ENCODE measurements at regions not wholly inside any gene's neighbourhood (a gene's known extent, or its start where the extent isn't known, plus 50 kb on each side); places are given as distances from the start of the nearest gene placed in this dataset.

GRCh38 chr2:107383691-107384090, 443.0 kb upstream of the RGPD4 start:
- peak; percentile 32 for DNase-seq (ENCODE audit: low spot score)

- no peak for DNase-seq (ENCODE audit: low spot score)
These were observed 442.3 kb upstream of the RGPD4 start for GRCh38 chr2:107384422-107384821.

- no peak for DNase-seq (ENCODE audit: low spot score)
These were observed 440.8 kb upstream of the RGPD4 start for GRCh38 chr2:107385921-107386320.

- no peak for DNase-seq (ENCODE audit: low spot score)
These were observed 434.4 kb upstream of the RGPD4 start for GRCh38 chr2:107392241-107392704.

GRCh38 chr2:107393516-107393915, 433.2 kb upstream of the RGPD4 start:
- no peak for DNase-seq (ENCODE audit: low spot score)

GRCh38 chr2:107398683-107399082, 428.0 kb upstream of the RGPD4 start:
- no peak for DNase-seq (ENCODE audit: low spot score)

GRCh38 chr2:107402330-107402729, 424.4 kb upstream of the RGPD4 start:
- DNase-seq (ENCODE audit: low spot score) = no peak

GRCh38 chr2:107405261-107405660, 421.4 kb upstream of the RGPD4 start:
- DNase-seq (ENCODE audit: low spot score) = no peak

- no peak for DNase-seq (ENCODE audit: low spot score)
These were observed 419.7 kb upstream of the RGPD4 start for GRCh38 chr2:107407017-107407416.

- DNase-seq (ENCODE audit: low spot score) = no peak
These were observed 418.7 kb upstream of the RGPD4 start for GRCh38 chr2:107407974-107408373.

- DNase-seq (ENCODE audit: low spot score) = no peak
These were observed 415.4 kb upstream of the RGPD4 start for GRCh38 chr2:107411267-107411666.

GRCh38 chr2:107412209-107412904, 414.3 kb upstream of the RGPD4 start:
- DNase-seq (ENCODE audit: low spot score) = no peak

GRCh38 chr2:107412981-107413380, 413.7 kb upstream of the RGPD4 start:
- no peak for DNase-seq (ENCODE audit: low spot score)

- no peak for DNase-seq (ENCODE audit: low spot score)
These were observed 412.3 kb upstream of the RGPD4 start for GRCh38 chr2:107414376-107414775.

GRCh38 chr2:107418708-107419107, 408.0 kb upstream of the RGPD4 start:
- peak; percentile 4 for DNase-seq (ENCODE audit: low spot score)

GRCh38 chr2:107419191-107419590, 407.5 kb upstream of the RGPD4 start:
- DNase-seq (ENCODE audit: low spot score) = no peak

- DNase-seq (ENCODE audit: low spot score) = no peak
These were observed 397.9 kb upstream of the RGPD4 start for GRCh38 chr2:107428781-107429180.

GRCh38 chr2:107430006-107430405, 396.7 kb upstream of the RGPD4 start:
- no peak for DNase-seq (ENCODE audit: low spot score)

GRCh38 chr2:107430596-107431266, 396.0 kb upstream of the RGPD4 start:
- DNase-seq (ENCODE audit: low spot score) = no peak

GRCh38 chr2:107436281-107436680, 390.4 kb upstream of the RGPD4 start:
- DNase-seq (ENCODE audit: low spot score) = no peak

- no peak for DNase-seq (ENCODE audit: low spot score)
These were observed 389.4 kb upstream of the RGPD4 start for GRCh38 chr2:107437265-107437664.

GRCh38 chr2:107437807-107438206, 388.9 kb upstream of the RGPD4 start:
- no peak for DNase-seq (ENCODE audit: low spot score)

- no peak for DNase-seq (ENCODE audit: low spot score)
These were observed 378.5 kb upstream of the RGPD4 start for GRCh38 chr2:107448160-107448559.

- no peak for DNase-seq (ENCODE audit: low spot score)
These were observed 365.4 kb upstream of the RGPD4 start for GRCh38 chr2:107461301-107461700.
